ENCODE measurements at regions not wholly inside any gene's neighbourhood (a gene's known extent, or its start where the extent isn't known, plus 50 kb on each side); places are given as distances from the start of the nearest gene placed in this dataset.

DNA sequence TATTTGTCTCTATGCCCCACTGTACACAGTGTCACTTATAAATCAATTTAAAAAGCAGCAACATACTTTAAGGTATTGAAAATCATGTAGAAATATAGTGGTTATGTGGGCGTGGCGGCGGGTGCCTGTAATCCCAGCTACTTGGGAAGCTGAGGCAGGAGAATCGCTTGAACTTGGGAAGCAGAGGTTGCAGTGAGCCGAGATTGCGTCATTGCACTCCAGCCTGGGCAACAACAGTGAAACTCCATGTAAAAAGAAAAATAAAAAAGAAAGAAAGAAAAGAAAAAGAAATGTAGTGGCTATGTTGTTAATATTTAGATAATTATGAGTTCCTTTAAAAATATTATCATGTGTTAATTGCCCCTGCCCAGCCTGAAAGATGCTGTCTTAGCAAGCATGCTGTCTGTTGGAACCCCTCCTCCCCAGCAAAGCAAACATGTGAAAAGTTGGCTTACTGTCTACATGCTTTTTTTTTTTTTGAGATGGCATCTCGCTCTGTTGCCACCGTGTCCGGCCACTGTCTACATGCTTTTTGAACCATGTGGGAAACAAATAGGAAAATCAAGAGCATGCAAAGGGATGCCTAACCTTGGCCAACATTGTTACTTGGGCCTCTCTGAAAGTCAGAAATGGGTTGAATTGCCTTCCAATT lies 151.4 kb upstream of the TSHZ2 start:
- CTCF ChIA-PET, result no interaction called here
- 100% methylated on average over 3 of the region's 9 CpGs for WGBS (ENCODE audit: insufficient coverage)
- no peaks in the 10 kb centered on the region for H3K27me3 ChIP-seq (replicated peaks in 2 of 5; ENCODE audit: control insufficient read depth in 4 of 5, insufficient read depth in 5 of 5, low read length in 4 of 5)
- H3K4me3 ChIP-seq (ENCODE audit: control insufficient read depth in 1 of 7, extremely low read depth in 1 of 7, insufficient read depth in 4 of 7, low read depth in 2 of 7, low read length in 6 of 7), result no peak overlapping the region
- DNase-seq, result no peak
- no peaks in the 10 kb centered on the region for H3K4me1 ChIP-seq (ENCODE audit: control extremely low read depth in 1 of 4, control insufficient read depth in 4 of 4, insufficient read depth in 4 of 4, low read length in 3 of 4)
- no peaks in the 10 kb centered on the region for H3K36me3 ChIP-seq (ENCODE audit: control insufficient read depth in 4 of 4, insufficient read depth in 4 of 4, low read length in 3 of 4)
- H3K27ac ChIP-seq (ENCODE audit: insufficient read depth in 1 of 2, low read depth in 1 of 2, low read length in 2 of 2, poor library complexity in 1 of 2, severe bottlenecking in 2 of 2), result no peak overlapping the region
- POLR2A ChIA-PET, result no interaction called here
- H3K9me3 ChIP-seq (ENCODE audit: control extremely low read depth in 1 of 5, control insufficient read depth in 4 of 5, insufficient read depth in 2 of 5, low read depth in 1 of 5, low read length in 4 of 5), result peaks cover 0 to 1% (median 0%) of the 10 kb centered on the region in 5 experiments

DNA sequence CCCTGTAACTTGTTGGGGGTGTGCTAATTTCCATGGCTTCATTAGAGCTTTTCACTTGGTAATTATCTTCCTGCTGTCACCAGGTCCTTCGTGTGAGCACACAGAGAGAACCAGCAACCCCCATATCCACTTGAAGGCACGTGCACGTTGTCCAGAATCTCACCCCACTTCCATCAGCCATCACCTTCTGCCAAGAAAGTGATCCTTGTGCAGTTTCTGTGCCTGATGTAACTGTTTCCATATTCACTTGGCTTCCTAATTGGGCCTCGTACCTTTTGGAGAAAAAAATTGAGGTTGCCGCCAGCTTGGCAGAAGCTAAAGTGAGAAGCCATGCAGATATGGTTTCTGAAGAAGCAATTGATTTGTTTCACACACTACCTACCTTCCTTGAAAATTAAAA lies 153.7 kb upstream of the TSHZ2 start:
- ChIA-PET CTCF (no interaction called here), POLR2A (no interaction called here)
- DNase-seq, result no peak
- Histone ChIP-seq H3K27ac (ENCODE audit: insufficient read depth in 1 of 2, low read depth in 1 of 2, low read length in 2 of 2, poor library complexity in 1 of 2, severe bottlenecking in 2 of 2) (no peak overlapping the region), H3K27me3 (replicated peaks in 2 of 5; ENCODE audit: control insufficient read depth in 4 of 5, insufficient read depth in 5 of 5, low read length in 4 of 5) (no peaks in the 10 kb centered on the region), H3K4me1 (ENCODE audit: control extremely low read depth in 1 of 4, control insufficient read depth in 4 of 4, insufficient read depth in 4 of 4, low read length in 3 of 4) (no peaks in the 10 kb centered on the region), H3K9me3 (ENCODE audit: control extremely low read depth in 1 of 5, control insufficient read depth in 4 of 5, insufficient read depth in 2 of 5, low read depth in 1 of 5, low read length in 4 of 5) (no peaks in the 10 kb centered on the region), H3K36me3 (ENCODE audit: control insufficient read depth in 4 of 4, insufficient read depth in 4 of 4, low read length in 3 of 4) (no peaks in the 10 kb centered on the region), H3K4me3 (ENCODE audit: control insufficient read depth in 1 of 7, extremely low read depth in 1 of 7, insufficient read depth in 4 of 7, low read depth in 2 of 7, low read length in 6 of 7) (no peak overlapping the region)
- WGBS (ENCODE audit: insufficient coverage), result 92% methylated on average over 3 of the region's 5 CpGs

DNA sequence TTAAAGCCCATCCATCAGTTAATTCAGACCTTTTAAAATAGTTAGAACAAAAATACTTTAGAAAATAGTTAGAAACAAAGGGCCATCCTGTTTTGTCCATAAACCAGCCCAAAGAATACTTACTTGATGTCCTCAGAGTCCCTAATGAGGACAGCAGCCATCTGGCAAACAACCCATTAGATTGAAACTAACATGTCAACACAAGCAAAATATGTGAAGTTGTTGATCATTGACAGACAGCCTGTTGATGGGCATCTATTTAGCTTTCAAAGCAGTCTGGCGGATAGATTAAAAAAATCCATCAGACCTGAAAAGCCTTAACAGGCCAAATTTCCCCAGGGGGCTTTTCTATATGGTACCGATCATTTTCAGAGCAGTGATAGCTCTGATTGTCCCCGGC lies 154.2 kb upstream of the TSHZ2 start:
- ChIA-PET POLR2A (no interaction called here), CTCF (no interaction called here)
- no peaks in the 10 kb centered on the region for H3K4me1 ChIP-seq (ENCODE audit: control extremely low read depth in 1 of 4, control insufficient read depth in 4 of 4, insufficient read depth in 4 of 4, low read length in 3 of 4)
- H3K27ac ChIP-seq (ENCODE audit: insufficient read depth in 1 of 2, low read depth in 1 of 2, low read length in 2 of 2, poor library complexity in 1 of 2, severe bottlenecking in 2 of 2), result no peak overlapping the region
- 100% methylated on average over 3 of the region's 3 CpGs for WGBS (ENCODE audit: insufficient coverage)
- H3K4me3 ChIP-seq (ENCODE audit: control insufficient read depth in 1 of 7, extremely low read depth in 1 of 7, insufficient read depth in 4 of 7, low read depth in 2 of 7, low read length in 6 of 7), result no peak overlapping the region
- H3K27me3 ChIP-seq (replicated peaks in 2 of 5; ENCODE audit: control insufficient read depth in 4 of 5, insufficient read depth in 5 of 5, low read length in 4 of 5), result no peaks in the 10 kb centered on the region
- H3K9me3 ChIP-seq (ENCODE audit: control extremely low read depth in 1 of 5, control insufficient read depth in 4 of 5, insufficient read depth in 2 of 5, low read depth in 1 of 5, low read length in 4 of 5), result no peaks in the 10 kb centered on the region
- no peak for DNase-seq
- no peaks in the 10 kb centered on the region for H3K36me3 ChIP-seq (ENCODE audit: control insufficient read depth in 4 of 4, insufficient read depth in 4 of 4, low read length in 3 of 4)

DNA sequence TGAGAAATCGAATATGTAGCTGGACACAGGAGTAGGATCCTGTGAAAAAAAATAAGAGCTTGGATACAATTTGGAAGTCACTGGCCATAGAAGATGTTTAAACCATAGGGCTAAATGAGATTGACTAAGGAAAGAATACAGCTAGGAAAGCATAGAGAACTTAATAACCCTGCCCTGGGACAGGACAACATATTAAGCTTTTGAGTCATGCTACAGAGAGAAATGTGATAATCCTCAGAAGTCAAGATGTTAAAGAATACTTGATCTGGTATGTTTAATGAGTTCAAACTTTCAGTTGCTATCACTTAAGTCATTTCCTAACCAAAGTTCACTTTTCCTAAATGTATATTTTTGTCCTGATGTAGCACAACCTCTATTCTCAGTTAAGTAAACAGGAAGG lies 154.6 kb upstream of the TSHZ2 start:
- Histone ChIP-seq H3K4me1 (ENCODE audit: control extremely low read depth in 1 of 4, control insufficient read depth in 4 of 4, insufficient read depth in 4 of 4, low read length in 3 of 4) (no peaks in the 10 kb centered on the region), H3K4me3 (ENCODE audit: control insufficient read depth in 1 of 7, extremely low read depth in 1 of 7, insufficient read depth in 4 of 7, low read depth in 2 of 7, low read length in 6 of 7) (no peak overlapping the region), H3K27me3 (replicated peaks in 2 of 5; ENCODE audit: control insufficient read depth in 4 of 5, insufficient read depth in 5 of 5, low read length in 4 of 5) (no peaks in the 10 kb centered on the region), H3K9me3 (ENCODE audit: control extremely low read depth in 1 of 5, control insufficient read depth in 4 of 5, insufficient read depth in 2 of 5, low read depth in 1 of 5, low read length in 4 of 5) (no peaks in the 10 kb centered on the region), H3K36me3 (ENCODE audit: control insufficient read depth in 4 of 4, insufficient read depth in 4 of 4, low read length in 3 of 4) (no peaks in the 10 kb centered on the region), H3K27ac (ENCODE audit: insufficient read depth in 1 of 2, low read depth in 1 of 2, low read length in 2 of 2, poor library complexity in 1 of 2, severe bottlenecking in 2 of 2) (no peak overlapping the region)
- ChIA-PET CTCF (no interaction called here), POLR2A (no interaction called here)
- DNase-seq, result no peak
- WGBS (ENCODE audit: insufficient coverage), result 100% methylated on average over 1 of the region's 1 CpG

DNA sequence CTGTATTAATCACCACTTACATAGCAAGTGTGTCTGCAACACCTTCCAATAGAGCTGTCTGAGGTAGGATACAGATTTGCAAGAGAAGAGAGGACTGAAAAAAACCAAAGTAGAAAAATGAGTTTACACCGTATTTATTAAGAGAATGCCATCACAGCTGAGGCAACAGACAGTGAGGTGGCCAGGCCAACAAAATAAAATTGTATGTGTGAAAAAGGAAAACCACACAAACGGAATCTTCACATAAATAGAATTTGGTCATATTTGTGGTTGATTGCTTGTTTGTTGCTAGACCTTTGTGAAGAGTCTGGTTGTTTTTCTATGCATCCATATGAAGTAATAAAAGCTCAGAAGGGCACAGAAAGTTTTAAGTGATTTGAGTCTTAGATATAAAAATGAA lies 157.8 kb upstream of the TSHZ2 start:
- CTCF ChIA-PET, result no interaction called here
- H3K9me3 ChIP-seq (ENCODE audit: control extremely low read depth in 1 of 5, control insufficient read depth in 4 of 5, insufficient read depth in 2 of 5, low read depth in 1 of 5, low read length in 4 of 5), result no peaks in the 10 kb centered on the region
- no peak overlapping the region for H3K4me3 ChIP-seq (ENCODE audit: control insufficient read depth in 1 of 7, extremely low read depth in 1 of 7, insufficient read depth in 4 of 7, low read depth in 2 of 7, low read length in 6 of 7)
- no peak overlapping the region for H3K27ac ChIP-seq (ENCODE audit: insufficient read depth in 1 of 2, low read depth in 1 of 2, low read length in 2 of 2, poor library complexity in 1 of 2, severe bottlenecking in 2 of 2)
- no peaks in the 10 kb centered on the region for H3K4me1 ChIP-seq (ENCODE audit: control extremely low read depth in 1 of 4, control insufficient read depth in 4 of 4, insufficient read depth in 4 of 4, low read length in 3 of 4)
- WGBS (ENCODE audit: insufficient coverage), result 80% methylated on average over 1 of the region's 2 CpGs
- no peak for DNase-seq
- no peaks in the 10 kb centered on the region for H3K36me3 ChIP-seq (ENCODE audit: control insufficient read depth in 4 of 4, insufficient read depth in 4 of 4, low read length in 3 of 4)
- POLR2A ChIA-PET, result no interaction called here
- H3K27me3 ChIP-seq (replicated peaks in 2 of 5; ENCODE audit: control insufficient read depth in 4 of 5, insufficient read depth in 5 of 5, low read length in 4 of 5), result peaks cover 0 to 3% (median 0%) of the 10 kb centered on the region in 5 experiments

DNA sequence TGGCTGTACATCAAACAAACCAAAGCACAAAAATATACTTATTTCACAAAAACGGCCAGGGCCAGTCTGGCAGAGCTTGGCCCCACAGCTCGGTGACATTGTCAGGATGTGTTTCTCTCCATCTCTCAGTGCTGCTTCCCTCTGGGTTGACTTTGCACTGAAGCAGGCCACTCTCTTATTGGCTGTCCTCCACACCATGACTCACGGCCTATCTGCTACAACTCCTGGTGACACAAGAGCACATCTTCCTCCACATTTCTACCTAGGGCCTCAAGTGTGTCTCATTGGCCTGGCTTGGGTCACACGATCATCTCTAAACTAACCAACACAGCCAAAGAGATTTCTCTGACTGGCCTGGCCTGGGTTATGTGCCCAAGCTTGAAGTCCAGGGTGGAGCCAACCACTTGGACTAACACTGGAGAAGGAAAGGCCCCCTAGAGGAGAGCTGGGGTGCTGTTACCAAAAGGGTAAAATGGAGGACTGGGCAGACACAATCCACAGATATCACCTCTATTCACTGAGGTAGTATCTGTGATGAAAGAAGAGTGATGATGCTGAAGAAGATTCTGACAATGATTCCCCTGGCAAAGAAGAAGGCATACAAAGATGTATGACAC lies 159.8 kb upstream of the TSHZ2 start:
- Histone ChIP-seq H3K27me3 (replicated peaks in 2 of 5; ENCODE audit: control insufficient read depth in 4 of 5, insufficient read depth in 5 of 5, low read length in 4 of 5) (peaks cover 0 to 3% (median 0%) of the 10 kb centered on the region in 5 experiments), H3K27ac (ENCODE audit: insufficient read depth in 1 of 2, low read depth in 1 of 2, low read length in 2 of 2, poor library complexity in 1 of 2, severe bottlenecking in 2 of 2) (no peak overlapping the region), H3K9me3 (ENCODE audit: control extremely low read depth in 1 of 5, control insufficient read depth in 4 of 5, insufficient read depth in 2 of 5, low read depth in 1 of 5, low read length in 4 of 5) (no peaks in the 10 kb centered on the region), H3K4me1 (ENCODE audit: control extremely low read depth in 1 of 4, control insufficient read depth in 4 of 4, insufficient read depth in 4 of 4, low read length in 3 of 4) (no peaks in the 10 kb centered on the region), H3K4me3 (ENCODE audit: control insufficient read depth in 1 of 7, extremely low read depth in 1 of 7, insufficient read depth in 4 of 7, low read depth in 2 of 7, low read length in 6 of 7) (no peak overlapping the region), H3K36me3 (ENCODE audit: control insufficient read depth in 4 of 4, insufficient read depth in 4 of 4, low read length in 3 of 4) (no peaks in the 10 kb centered on the region)
- DNase-seq, result no peak
- CTCF ChIA-PET, result no interaction called here
- POLR2A ChIA-PET, result no interaction called here
- WGBS (ENCODE audit: insufficient coverage), result 87% methylated on average over 3 of the region's 4 CpGs

DNA sequence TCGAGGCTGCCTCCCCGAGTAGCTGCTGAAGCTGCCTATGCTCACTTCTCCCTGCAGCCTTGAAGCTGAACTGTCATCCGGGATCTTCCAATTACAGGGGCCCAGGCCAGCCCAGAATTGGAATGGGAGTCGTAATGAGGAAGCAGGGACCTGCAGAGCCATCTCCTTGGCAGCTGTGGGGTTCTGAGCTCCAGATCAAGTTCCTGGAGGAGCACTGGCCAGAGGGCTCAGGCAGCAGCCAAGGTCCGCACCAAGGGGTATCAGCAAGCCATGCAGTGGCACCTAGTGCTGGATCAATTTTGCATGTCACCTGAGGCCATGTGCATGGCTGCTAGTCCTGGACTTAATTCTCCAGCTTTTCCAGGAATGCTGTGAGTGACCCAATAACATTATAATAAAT lies 163.2 kb upstream of the TSHZ2 start:
- ChIA-PET POLR2A (no interaction called here), CTCF (interaction anchor here (1.1 kb wide), 1 partner anchor 9 kb away, joined by 3 read pairs; no protein-coding TSS in a partner anchor)
- H3K4me1 ChIP-seq (ENCODE audit: control extremely low read depth in 1 of 4, control insufficient read depth in 4 of 4, insufficient read depth in 4 of 4, low read length in 3 of 4), result no peaks in the 10 kb centered on the region
- H3K27ac ChIP-seq (ENCODE audit: insufficient read depth in 1 of 2, low read depth in 1 of 2, low read length in 2 of 2, poor library complexity in 1 of 2, severe bottlenecking in 2 of 2), result no peak overlapping the region
- DNase-seq, result no peak
- H3K9me3 ChIP-seq (ENCODE audit: control extremely low read depth in 1 of 5, control insufficient read depth in 4 of 5, insufficient read depth in 2 of 5, low read depth in 1 of 5, low read length in 4 of 5), result no peaks in the 10 kb centered on the region
- peaks cover 0 to 3% (median 0%) of the 10 kb centered on the region in 5 experiments for H3K27me3 ChIP-seq (replicated peaks in 2 of 5; ENCODE audit: control insufficient read depth in 4 of 5, insufficient read depth in 5 of 5, low read length in 4 of 5)
- 90% methylated on average over 5 of the region's 5 CpGs for WGBS (ENCODE audit: insufficient coverage)
- H3K36me3 ChIP-seq (ENCODE audit: control insufficient read depth in 4 of 4, insufficient read depth in 4 of 4, low read length in 3 of 4), result no peaks in the 10 kb centered on the region
- no peak overlapping the region for H3K4me3 ChIP-seq (ENCODE audit: control insufficient read depth in 1 of 7, extremely low read depth in 1 of 7, insufficient read depth in 4 of 7, low read depth in 2 of 7, low read length in 6 of 7)
